MCF 10A (cell line): ENCODE measurements at regions not wholly inside any gene's neighbourhood (a gene's known extent, or its start where the extent isn't known, plus 50 kb on each side); places are given as distances from the start of the nearest gene placed in this dataset.
A peak's percentile ranks its signal among the peaks of the same experiment; 100 is the strongest.

ENCODE experiments used
- BruUV-seq: library from RNA; stranded (reverse); fragments of 400-500 nt; replicated peaks from 2 replicates; lab custom pipeline; 2021; lab: Mats Ljungman, UMichigan
- CTCF ChIA-PET: fragments of 300-600 bp; sonication (Branson Sonifier 250); formaldehyde crosslinking; extraction: SDS; loops from one replicate; lab custom pipeline; 2021; ENCODE audit warnings: antibody characterized with exemption, inconsistent platforms; lab: Yijun Ruan, JAX
- POLR2A ChIA-PET: fragments of 300-600, 350-650 bp; sonication (Branson Sonifier 250); formaldehyde crosslinking; extraction: SDS; loops from one replicate; lab custom pipeline; 2020; ENCODE audit warnings: antibody characterized with exemption, inconsistent platforms; lab: Yijun Ruan, JAX
- DNase-seq: peaks from one replicate; pipeline ENCODE4 v3.0.0-alpha.2; 2018; ENCODE audit not compliant: unreplicated experiment
- H3K27ac Mint-ChIP-seq: one replicate; pipeline ENCODE4 v1.8.0; 2022; ENCODE audit warnings: mild to moderate bottlenecking, low read depth, mixed read lengths; ENCODE audit not compliant: unreplicated experiment
- H3K27me3 Mint-ChIP-seq: one replicate; pipeline ENCODE4 v1.8.0; 2022; ENCODE audit warnings: mixed read lengths; ENCODE audit not compliant: insufficient read depth, unreplicated experiment
- H3K36me3 Mint-ChIP-seq: one replicate; pipeline ENCODE4 v1.8.0; 2022; ENCODE audit warnings: mild to moderate bottlenecking, moderate library complexity, mixed read lengths; ENCODE audit not compliant: insufficient read depth, unreplicated experiment
- H3K4me1 Mint-ChIP-seq: one replicate; pipeline ENCODE4 v1.8.0; 2022; ENCODE audit warnings: mixed read lengths; ENCODE audit not compliant: insufficient read depth, unreplicated experiment
- H3K4me3 Mint-ChIP-seq: one replicate; pipeline ENCODE4 v1.8.0; 2022; ENCODE audit warnings: mild to moderate bottlenecking, moderate library complexity, mixed read lengths; ENCODE audit not compliant: unreplicated experiment
- H3K9me3 Mint-ChIP-seq: one replicate; pipeline ENCODE4 v1.8.0; 2022; ENCODE audit warnings: mixed read lengths; ENCODE audit not compliant: unreplicated experiment
- CTCF ChIP-seq: fragments of 200-600 bp; IDR thresholded peaks from one replicate; pipeline ENCODE4 v1.8.0; 2022; ENCODE audit warnings: antibody characterized with exemption, mild to moderate bottlenecking; ENCODE audit not compliant: unreplicated experiment
- intact Hi-C: fragments of 100-400 bp; cut with micrococcal nuclease; formaldehyde crosslinking; loops from 2 replicates; pipeline ENCODE4 v1.14.1; 2022

GRCh38 chr4:96112631-96113030 is 272.7 kb downstream of the PDHA2 start:
- no peaks in the 10 kb centered on the region for H3K27me3 Mint-ChIP-seq
- no peaks in the 10 kb centered on the region for H3K36me3 Mint-ChIP-seq
- H3K9me3 Mint-ChIP-seq: peaks cover 12% of the 10 kb centered on the region
- peaks cover 5% of the 10 kb centered on the region for H3K4me1 Mint-ChIP-seq
- H3K4me3 Mint-ChIP-seq: no peak overlapping the region
- no TSS peak for BruUV-seq
- no peak for DNase-seq
- intact Hi-C loops: no loop called here
- H3K27ac Mint-ChIP-seq: no peak overlapping the region
- ChIA-PET POLR2A (no interaction called here), CTCF (interaction anchor here (0.7 kb wide), 1 partner anchor 1206 kb away, joined by 4 read pairs; no protein-coding TSS in a partner anchor)
- no peak for TF ChIP-seq CTCF

GRCh38 chr4:96120206-96120605 is 280.3 kb downstream of the PDHA2 start:
- Mint-ChIP-seq H3K9me3 (no peaks in the 10 kb centered on the region), H3K4me1 (no peaks in the 10 kb centered on the region), H3K27me3 (no peaks in the 10 kb centered on the region), H3K27ac (no peak overlapping the region), H3K36me3 (peaks cover 9% of the 10 kb centered on the region), H3K4me3 (no peak overlapping the region)
- ChIA-PET CTCF (interaction anchor here (0.6 to 0.8 kb wide), 3 partner anchors 48 to 246 kb away, joined by 3 read pairs; no protein-coding TSS in a partner anchor), POLR2A (no interaction called here)
- no TSS peak for BruUV-seq
- TF ChIP-seq CTCF: no peak
- intact Hi-C loops: no loop called here
- DNase-seq: peak; percentile 3

GRCh38 chr4:96126227-96126626 is 286.3 kb downstream of the PDHA2 start:
- DNase-seq: no peak
- intact Hi-C loops: no loop called here

DNA sequence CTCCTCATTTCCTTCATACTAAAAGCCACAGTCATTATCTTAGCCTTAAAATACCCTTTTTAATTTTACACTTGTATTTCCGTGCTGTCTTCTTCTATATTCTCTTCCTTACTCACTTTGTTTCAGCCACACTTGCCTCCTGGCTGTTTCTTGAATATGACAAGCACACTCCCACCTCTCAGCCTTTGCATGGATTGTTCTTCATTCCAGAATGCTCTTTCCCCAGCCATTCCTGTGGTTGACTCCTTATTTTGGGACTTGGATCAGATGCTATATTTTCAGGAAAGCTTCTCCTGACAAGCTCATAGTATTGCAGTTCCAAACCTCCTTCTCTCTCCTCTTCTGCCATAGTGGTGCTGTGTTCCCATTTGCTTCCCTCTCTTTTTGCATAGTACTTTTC is 291.3 kb downstream of the PDHA2 start:
- no peaks in the 10 kb centered on the region for H3K36me3 Mint-ChIP-seq
- POLR2A ChIA-PET: no interaction called here
- no peak for DNase-seq
- H3K4me3 Mint-ChIP-seq: no peak overlapping the region
- no peaks in the 10 kb centered on the region for H3K27me3 Mint-ChIP-seq
- no peaks in the 10 kb centered on the region for H3K4me1 Mint-ChIP-seq
- no TSS peak for BruUV-seq
- CTCF ChIA-PET: no interaction called here
- TF ChIP-seq CTCF: no peak
- H3K9me3 Mint-ChIP-seq: peaks cover 7% of the 10 kb centered on the region
- intact Hi-C loops: no loop called here
- H3K27ac Mint-ChIP-seq: no peak overlapping the region

More at GRCh38 chr4:96126227-96126626, 286.3 kb downstream of the PDHA2 start:
- no TSS peak for BruUV-seq
- no peak for TF ChIP-seq CTCF
- no peaks in the 10 kb centered on the region for H3K4me1 Mint-ChIP-seq
- H3K27me3 Mint-ChIP-seq: no peaks in the 10 kb centered on the region
- ChIA-PET POLR2A (no interaction called here), CTCF (interaction anchor here (0.6 to 0.9 kb wide), 2 partner anchors 12 to 254 kb away, joined by 3 read pairs; no protein-coding TSS in a partner anchor)
- H3K27ac Mint-ChIP-seq: no peak overlapping the region
- H3K9me3 Mint-ChIP-seq: peaks cover 7% of the 10 kb centered on the region
- no peak overlapping the region for H3K4me3 Mint-ChIP-seq
- H3K36me3 Mint-ChIP-seq: peaks cover 9% of the 10 kb centered on the region
